Myocyte (in vitro differentiated cells): ENCODE measurements at regions not wholly inside any gene's neighbourhood (a gene's known extent, or its start where the extent isn't known, plus 50 kb on each side); places are given as distances from the start of the nearest gene placed in this dataset.
A peak's percentile ranks its signal among the peaks of the same experiment; 100 is the strongest.

Experiments used
- DNase-seq: peaks from one replicate; pipeline ENCODE4 v3.0.0-alpha.2; 2012; ENCODE audit warnings: low read depth

DNA sequence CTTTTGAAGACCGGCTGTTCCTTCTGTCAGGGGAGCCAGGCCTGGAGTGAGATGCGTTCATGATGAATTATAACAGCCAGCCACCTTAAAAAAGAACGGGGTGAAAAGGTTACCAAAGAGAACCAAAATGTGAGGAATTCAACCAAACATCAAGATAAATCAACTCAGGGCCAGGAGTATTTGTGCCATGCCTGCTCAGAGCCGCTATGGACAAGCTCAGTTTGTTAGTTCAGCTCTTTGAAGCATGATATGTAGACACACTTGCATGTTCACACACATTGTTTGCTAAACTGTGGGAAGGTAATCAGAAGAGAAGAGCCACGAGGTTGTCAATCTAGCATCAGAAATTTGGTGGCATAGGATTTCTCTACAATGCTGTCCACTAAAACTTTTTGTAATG lies 367.4 kb upstream of the TBX3 start:
- DNase-seq: no peak

GRCh38 chr12:115049614-115050013 lies 365.6 kb upstream of the TBX3 start:
- no peak for DNase-seq

DNA sequence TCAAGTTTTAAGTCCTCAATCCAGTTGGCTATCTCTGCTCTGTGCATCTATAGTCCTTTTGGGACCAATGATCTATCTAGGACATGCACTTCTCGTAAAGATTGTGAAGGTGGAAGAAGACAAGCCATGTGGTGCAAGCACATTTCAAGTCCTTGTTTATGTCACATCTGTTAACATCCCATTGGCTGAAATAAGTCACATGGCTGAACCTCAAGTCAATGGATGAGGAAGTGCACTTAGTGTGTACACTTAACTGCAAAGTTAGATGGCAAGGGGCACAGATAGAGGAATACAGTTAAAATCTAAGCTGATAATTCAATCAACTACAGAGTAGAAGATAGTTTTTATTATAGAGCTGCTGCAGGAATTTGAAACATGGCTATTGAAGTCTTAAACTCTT lies 362.8 kb upstream of the TBX3 start:
- DNase-seq: no peak

GRCh38 chr12:115044073-115044472 lies 360.1 kb upstream of the TBX3 start:
- peak; percentile 14 for DNase-seq

GRCh38 chr12:115043079-115043478 lies 359.1 kb upstream of the TBX3 start:
- no peak for DNase-seq

GRCh38 chr12:115042341-115042740 lies 358.4 kb upstream of the TBX3 start:
- DNase-seq: no peak

- no peak for DNase-seq
Observed at GRCh38 chr12:115037830-115038229, 353.9 kb upstream of the TBX3 start.

GRCh38 chr12:115035535-115036107 lies 351.6 kb upstream of the TBX3 start:
- DNase-seq: no peak

DNA sequence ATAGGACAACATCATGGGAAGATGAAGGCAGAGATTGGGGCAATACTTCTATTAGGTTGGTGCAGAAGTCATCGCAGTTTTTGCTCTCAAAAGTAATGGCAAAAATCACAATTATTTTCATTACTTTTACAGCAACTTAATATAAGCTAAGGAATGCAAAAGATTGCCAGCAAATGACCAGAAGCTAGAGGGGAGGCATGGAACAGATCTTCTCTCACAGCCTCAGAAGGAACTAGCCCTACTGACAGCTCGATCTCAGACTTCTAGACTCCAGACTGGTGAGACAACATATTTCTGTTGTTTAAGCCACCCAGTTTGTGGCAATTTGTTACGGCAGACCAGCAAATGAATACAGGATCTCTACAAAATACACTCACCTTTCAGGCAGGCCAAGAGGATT lies 348.5 kb upstream of the TBX3 start:
- DNase-seq: no peak

GRCh38 chr12:115030017-115030416 lies 346.0 kb upstream of the TBX3 start:
- no peak for DNase-seq

GRCh38 chr12:115024531-115024930 lies 340.6 kb upstream of the TBX3 start:
- DNase-seq: peak; percentile 55

- peak; percentile 48 for DNase-seq
Observed at GRCh38 chr12:115023279-115024265, 339.6 kb upstream of the TBX3 start.

GRCh38 chr12:115020091-115020490 lies 336.1 kb upstream of the TBX3 start:
- no peak for DNase-seq

- no peak for DNase-seq
Observed at GRCh38 chr12:115017346-115017745, 333.4 kb upstream of the TBX3 start.

DNA sequence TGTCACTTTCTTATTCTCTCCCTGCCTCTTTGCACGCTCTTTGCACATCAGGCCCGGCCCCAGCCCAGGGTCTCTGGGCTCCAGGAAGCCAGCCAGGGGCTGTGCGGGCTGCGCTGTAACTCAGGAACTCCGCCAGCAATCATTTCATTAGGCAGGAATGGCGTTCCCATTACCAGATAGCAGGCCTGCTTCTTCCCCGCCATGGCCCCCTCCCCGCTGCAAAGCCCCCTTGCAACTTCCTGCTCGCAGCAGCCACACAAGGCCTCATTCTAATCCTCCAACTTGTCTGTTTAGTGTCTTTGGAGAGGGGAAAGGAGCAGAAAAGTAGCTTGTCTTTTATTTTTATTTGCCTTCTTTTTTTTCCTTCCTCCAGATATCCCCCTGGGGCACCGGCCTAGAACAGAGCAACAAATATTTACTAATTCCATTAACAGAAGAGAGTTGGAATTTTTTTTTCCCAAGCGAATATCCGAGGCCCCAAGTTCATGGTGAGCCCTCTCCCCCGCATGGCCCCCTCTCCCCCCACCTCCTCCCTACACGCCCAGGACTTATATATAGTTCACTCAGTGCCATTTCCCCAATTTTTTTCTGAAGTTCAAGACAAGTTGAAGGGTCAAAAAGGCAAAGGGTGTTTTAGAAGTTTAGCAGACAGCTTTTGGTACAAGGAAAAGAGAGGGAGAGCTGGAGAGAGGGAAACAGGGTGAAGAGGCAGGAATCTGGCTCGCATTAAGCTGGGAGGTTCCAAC lies 329.4 kb upstream of the TBX3 start:
- no peak for DNase-seq

DNA sequence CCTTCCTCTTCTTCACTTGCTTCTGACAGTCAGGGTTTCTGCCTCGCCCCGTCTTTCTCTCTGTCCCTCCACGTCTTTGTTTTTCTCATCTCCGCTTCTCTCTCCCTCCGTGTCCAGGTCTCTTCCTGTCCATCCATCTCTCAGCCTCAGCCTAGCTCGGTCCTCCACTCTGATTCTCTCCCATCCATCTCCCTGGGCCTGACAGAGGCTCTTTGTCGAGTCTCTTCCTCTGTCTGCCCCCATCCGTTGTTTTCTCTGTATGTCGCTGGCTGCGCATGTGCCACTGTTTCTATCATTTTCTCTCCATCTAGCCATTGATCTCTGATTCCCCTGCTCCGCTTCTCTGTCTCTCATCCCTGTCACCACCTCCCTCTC lies 328.9 kb upstream of the TBX3 start:
- DNase-seq: no peak

DNA sequence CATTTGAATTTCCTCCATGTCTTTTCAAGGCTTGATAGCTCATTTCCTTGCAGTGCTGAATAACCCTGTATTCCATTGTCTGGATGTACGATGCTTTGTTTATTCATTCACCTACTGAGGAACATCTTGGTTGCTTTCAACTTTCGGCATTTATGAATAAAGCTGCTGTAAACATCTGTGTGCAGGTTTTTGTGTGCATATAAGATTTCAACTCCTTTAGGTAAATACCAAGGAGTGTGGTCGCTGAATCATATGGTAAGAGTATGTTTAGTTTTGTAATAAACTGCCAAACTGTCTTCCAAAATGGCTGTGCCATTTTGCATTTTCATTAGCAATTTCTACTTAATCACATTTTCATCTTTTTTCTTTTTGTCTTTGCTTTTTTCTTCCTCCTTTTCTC lies 327.7 kb upstream of the TBX3 start:
- DNase-seq: no peak

- no peak for DNase-seq
Observed at GRCh38 chr12:115010324-115010995, 326.5 kb upstream of the TBX3 start.

- no peak for DNase-seq
Observed at GRCh38 chr12:115008929-115009328, 325.0 kb upstream of the TBX3 start.

GRCh38 chr12:115004470-115005146 lies 320.6 kb upstream of the TBX3 start:
- DNase-seq: no peak

GRCh38 chr12:115002434-115002833 lies 318.5 kb upstream of the TBX3 start:
- no peak for DNase-seq
